ENCODE measurements at regions not wholly inside any gene's neighbourhood (a gene's known extent, or its start where the extent isn't known, plus 50 kb on each side); places are given as distances from the start of the nearest gene placed in this dataset.
A peak's percentile ranks its signal among the peaks of the same experiment; 100 is the strongest.

DNA sequence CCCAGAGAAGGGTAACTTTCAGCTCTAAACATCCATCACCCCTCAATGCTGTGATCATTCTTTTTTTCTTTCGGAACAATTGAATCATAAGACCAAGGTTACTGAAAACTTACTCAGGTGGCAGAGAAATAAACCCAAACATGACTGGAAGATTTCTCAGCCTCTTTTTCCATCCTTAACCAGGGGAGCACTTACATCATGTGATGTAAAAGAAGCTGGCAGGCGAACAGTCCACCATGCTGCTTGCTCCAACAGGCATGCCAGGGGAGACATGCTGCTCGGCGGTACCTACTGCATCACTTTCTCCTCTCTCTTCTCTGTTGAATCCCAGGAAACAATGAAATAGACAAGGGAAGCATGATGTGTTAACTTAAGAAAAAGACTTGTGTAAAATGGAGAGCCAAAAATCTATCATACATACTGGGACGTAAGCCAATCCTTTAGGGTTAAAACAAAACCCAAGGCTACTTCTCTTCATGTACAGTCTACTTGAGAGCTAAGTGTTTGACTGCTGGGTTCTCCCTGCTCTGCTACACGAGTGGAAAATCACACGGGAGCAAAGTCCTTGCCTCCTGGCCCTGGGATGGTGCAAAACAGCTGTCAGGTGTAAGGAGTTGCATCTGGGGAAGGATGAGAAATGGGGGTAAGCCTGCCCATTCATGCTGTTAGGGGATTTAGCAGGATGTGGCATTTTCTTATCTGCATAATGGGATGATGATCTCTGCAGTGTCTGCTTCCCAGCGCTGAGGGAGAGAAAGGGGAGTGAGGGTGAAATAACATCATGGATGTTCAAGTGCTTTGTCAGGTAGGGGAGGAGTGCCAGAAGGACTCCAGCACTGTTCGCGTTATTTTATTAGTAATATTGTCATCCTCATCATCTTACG is 64.3 kb upstream of the ZNF438 start:
- Histone ChIP-seq H3K9me3 (no peaks in the 10 kb centered on the region), H3K27ac (no peak overlapping the region), H3K4me1 (ENCODE audit: control insufficient read depth in 1 of 2, low read depth in 2 of 2) (peaks cover 3 to 34% of the 10 kb centered on the region in 2 donors), H3K36me3 (no peaks in the 10 kb centered on the region), H3K4me3 (no peak overlapping the region), H3K27me3 (replicated peaks; ENCODE audit: insufficient read depth) (no peaks in the 10 kb centered on the region)
- ATAC-seq (ENCODE audit: insufficient number of reproducible peaks, low FRiP score, low read depth) = no peak
- DNase-seq (ENCODE audit: low spot score) = no peak
- TF ChIP-seq, protein P1, sequence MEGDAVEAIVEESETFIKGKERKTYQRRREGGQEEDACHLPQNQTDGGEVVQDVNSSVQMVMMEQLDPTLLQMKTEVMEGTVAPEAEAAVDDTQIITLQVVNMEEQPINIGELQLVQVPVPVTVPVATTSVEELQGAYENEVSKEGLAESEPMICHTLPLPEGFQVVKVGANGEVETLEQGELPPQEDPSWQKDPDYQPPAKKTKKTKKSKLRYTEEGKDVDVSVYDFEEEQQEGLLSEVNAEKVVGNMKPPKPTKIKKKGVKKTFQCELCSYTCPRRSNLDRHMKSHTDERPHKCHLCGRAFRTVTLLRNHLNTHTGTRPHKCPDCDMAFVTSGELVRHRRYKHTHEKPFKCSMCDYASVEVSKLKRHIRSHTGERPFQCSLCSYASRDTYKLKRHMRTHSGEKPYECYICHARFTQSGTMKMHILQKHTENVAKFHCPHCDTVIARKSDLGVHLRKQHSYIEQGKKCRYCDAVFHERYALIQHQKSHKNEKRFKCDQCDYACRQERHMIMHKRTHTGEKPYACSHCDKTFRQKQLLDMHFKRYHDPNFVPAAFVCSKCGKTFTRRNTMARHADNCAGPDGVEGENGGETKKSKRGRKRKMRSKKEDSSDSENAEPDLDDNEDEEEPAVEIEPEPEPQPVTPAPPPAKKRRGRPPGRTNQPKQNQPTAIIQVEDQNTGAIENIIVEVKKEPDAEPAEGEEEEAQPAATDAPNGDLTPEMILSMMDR (IDR thresholded peaks at IDR 0.05) = no peak

DNA sequence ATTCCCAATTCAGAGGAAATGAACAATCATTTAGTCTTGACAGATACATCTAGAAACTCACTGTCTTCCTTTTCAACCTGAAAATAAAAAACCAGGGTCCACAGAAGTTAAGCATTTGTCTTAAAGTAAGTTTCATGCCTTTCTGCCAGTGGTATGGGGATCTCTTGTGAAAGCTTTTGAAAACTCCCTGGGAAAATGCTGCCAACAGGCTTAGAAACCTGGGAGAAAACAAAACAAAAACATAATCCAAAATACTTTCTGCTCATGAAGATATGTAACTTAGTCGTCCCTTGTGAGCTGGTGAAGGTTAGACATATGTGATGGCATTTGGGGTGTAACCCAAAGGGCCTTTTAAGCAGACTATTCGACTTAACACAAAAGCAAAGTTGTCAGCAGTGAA is 66.4 kb upstream of the ZNF438 start:
- H3K4me1 ChIP-seq (ENCODE audit: control insufficient read depth in 1 of 2, low read depth in 2 of 2) = peaks cover 3 to 44% of the 10 kb centered on the region in 2 donors
- no peaks in the 10 kb centered on the region for H3K36me3 ChIP-seq
- no peaks in the 10 kb centered on the region for H3K27me3 ChIP-seq (replicated peaks; ENCODE audit: insufficient read depth)
- ATAC-seq (ENCODE audit: insufficient number of reproducible peaks, low FRiP score, low read depth) (no peak), DNase-seq (ENCODE audit: low spot score) (no peak)
- H3K4me3 ChIP-seq = peak overlapping the region; percentile 26
- TF ChIP-seq, protein P1 (IDR thresholded peaks at IDR 0.05) = no peak
- H3K9me3 ChIP-seq = no peaks in the 10 kb centered on the region
- H3K27ac ChIP-seq = peak overlapping the region; percentile 24 to 33

DNA sequence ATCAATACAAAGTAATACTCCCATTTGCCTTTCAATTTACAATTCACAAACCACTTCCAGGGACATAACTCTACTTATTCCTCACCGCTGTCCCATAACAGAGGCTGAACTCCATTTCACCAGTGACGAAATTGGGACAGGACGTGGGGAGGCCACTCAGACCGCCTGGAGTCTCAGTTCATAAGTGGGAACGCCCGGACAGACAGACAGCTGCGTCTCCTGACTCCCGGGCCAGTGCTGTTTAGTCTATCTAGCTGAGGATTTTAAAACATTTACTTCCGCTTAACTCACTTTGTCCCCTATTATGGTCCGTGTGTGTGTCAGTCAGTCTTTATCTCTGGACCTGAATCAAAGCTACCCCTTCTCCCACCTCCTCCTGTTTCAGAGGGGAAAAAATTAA is 67.4 kb upstream of the ZNF438 start:
- Histone ChIP-seq H3K9me3 (no peaks in the 10 kb centered on the region), H3K27me3 (replicated peaks; ENCODE audit: insufficient read depth) (no peaks in the 10 kb centered on the region), H3K36me3 (no peaks in the 10 kb centered on the region), H3K27ac (no peak overlapping the region), H3K4me3 (no peak overlapping the region), H3K4me1 (ENCODE audit: control insufficient read depth in 1 of 2, low read depth in 2 of 2) (peaks cover 3 to 44% of the 10 kb centered on the region in 2 donors)
- TF ChIP-seq, protein P1 (IDR thresholded peaks at IDR 0.05) = no peak
- no peak for DNase-seq (ENCODE audit: low spot score)
- ATAC-seq (ENCODE audit: insufficient number of reproducible peaks, low FRiP score, low read depth) = no peak

DNA sequence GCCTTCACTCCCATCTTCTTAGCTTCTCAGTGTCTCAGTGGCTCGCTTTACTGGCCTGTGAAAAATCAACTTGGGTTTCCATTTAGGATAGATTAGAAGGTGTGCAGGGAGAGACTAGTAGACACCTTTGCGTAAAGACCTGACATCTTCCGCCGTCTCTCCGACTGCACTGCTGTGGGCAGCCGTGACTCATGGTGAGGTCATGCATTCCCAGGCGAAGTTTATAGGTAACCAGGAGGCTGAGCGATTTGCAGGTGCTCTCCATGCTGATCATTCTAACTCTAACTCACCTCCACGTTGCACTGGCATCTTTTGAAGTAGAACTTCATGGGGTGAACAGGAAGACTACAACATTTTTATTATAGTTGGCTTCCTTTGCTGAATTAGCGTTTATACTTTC is 68.0 kb upstream of the ZNF438 start:
- no peak overlapping the region for H3K27ac ChIP-seq
- H3K9me3 ChIP-seq = no peaks in the 10 kb centered on the region
- no peaks in the 10 kb centered on the region for H3K36me3 ChIP-seq
- peaks cover 3 to 44% of the 10 kb centered on the region in 2 donors for H3K4me1 ChIP-seq (ENCODE audit: control insufficient read depth in 1 of 2, low read depth in 2 of 2)
- no peak overlapping the region for H3K4me3 ChIP-seq
- ATAC-seq (ENCODE audit: insufficient number of reproducible peaks, low FRiP score, low read depth) (no peak), DNase-seq (ENCODE audit: low spot score) (no peak)
- TF ChIP-seq, protein P1 (IDR thresholded peaks at IDR 0.05) = no peak
- H3K27me3 ChIP-seq (replicated peaks; ENCODE audit: insufficient read depth) = no peaks in the 10 kb centered on the region

DNA sequence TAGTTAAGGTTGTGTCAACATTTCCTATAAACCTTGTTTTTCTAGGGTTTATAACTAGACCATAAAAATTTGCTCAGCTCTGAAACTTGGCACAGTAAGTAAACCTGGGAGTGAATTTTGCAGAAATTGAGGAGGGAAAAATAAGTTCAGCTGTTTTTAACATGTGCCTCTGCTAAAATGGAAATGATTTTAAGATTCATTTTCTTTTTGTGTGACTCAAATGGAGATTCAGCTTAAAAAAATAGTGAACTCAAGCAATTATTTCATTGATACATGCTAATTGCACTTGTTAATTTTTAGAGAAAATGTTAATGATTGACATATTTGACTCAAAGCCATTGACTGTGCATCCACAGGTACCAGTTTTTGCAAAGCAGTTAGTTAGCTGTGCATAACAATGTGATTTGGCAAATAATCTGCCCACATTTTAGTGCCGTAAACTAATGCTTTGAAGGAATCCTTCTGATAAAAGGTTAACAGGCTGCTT is 68.5 kb upstream of the ZNF438 start:
- Histone ChIP-seq H3K4me1 (ENCODE audit: control insufficient read depth in 1 of 2, low read depth in 2 of 2) (peaks cover 3 to 44% of the 10 kb centered on the region in 2 donors), H3K4me3 (no peak overlapping the region), H3K27me3 (replicated peaks; ENCODE audit: insufficient read depth) (no peaks in the 10 kb centered on the region), H3K9me3 (no peaks in the 10 kb centered on the region), H3K27ac (peak overlapping the region in 1 of 2 donors; percentile 12), H3K36me3 (no peaks in the 10 kb centered on the region)
- TF ChIP-seq, protein P1 (IDR thresholded peaks at IDR 0.05) = no peak
- ATAC-seq (ENCODE audit: insufficient number of reproducible peaks, low FRiP score, low read depth) = no peak
- no peak for DNase-seq (ENCODE audit: low spot score)

Data from thoracic aorta (tissue), 2 donors.